ENCODE measurements at regions not wholly inside any gene's neighbourhood (a gene's known extent, or its start where the extent isn't known, plus 50 kb on each side); places are given as distances from the start of the nearest gene placed in this dataset.

GRCh38 chr7:42432644-42433043, 195.6 kb upstream of the GLI3 start:
- Histone ChIP-seq H3K9me3 (ENCODE audit: severe bottlenecking) (no peaks in the 10 kb centered on the region), H3K4me1 (ENCODE audit: insufficient read depth, poor library complexity, severe bottlenecking) (no peaks in the 10 kb centered on the region), H3K27me3 (ENCODE audit: insufficient read depth, poor library complexity, severe bottlenecking) (no peaks in the 10 kb centered on the region), H3K36me3 (ENCODE audit: low read depth) (no peaks in the 10 kb centered on the region), H3K4me3 (ENCODE audit: severe bottlenecking) (no peak overlapping the region), H3K27ac (ENCODE audit: poor library complexity, severe bottlenecking) (no peak overlapping the region)
- no peak for ATAC-seq (ENCODE audit: low read depth)
- no peak for DNase-seq (ENCODE audit: low spot score)
- no peak for TF ChIP-seq CTCF (IDR thresholded peaks at IDR 0.05; ENCODE audit: poor library complexity, severe bottlenecking)

GRCh38 chr7:42431873-42432272, 194.9 kb upstream of the GLI3 start:
- no peak overlapping the region for H3K4me3 ChIP-seq (ENCODE audit: severe bottlenecking)
- H3K27me3 ChIP-seq (ENCODE audit: insufficient read depth, poor library complexity, severe bottlenecking): no peaks in the 10 kb centered on the region
- ATAC-seq (ENCODE audit: low read depth): no peak
- no peaks in the 10 kb centered on the region for H3K9me3 ChIP-seq (ENCODE audit: severe bottlenecking)
- no peak overlapping the region for H3K27ac ChIP-seq (ENCODE audit: poor library complexity, severe bottlenecking)
- no peaks in the 10 kb centered on the region for H3K4me1 ChIP-seq (ENCODE audit: insufficient read depth, poor library complexity, severe bottlenecking)
- no peak for DNase-seq (ENCODE audit: low spot score)
- no peaks in the 10 kb centered on the region for H3K36me3 ChIP-seq (ENCODE audit: low read depth)
- no peak for TF ChIP-seq CTCF (IDR thresholded peaks at IDR 0.05; ENCODE audit: poor library complexity, severe bottlenecking)

GRCh38 chr7:42429339-42429738, 192.3 kb upstream of the GLI3 start:
- no peak for ATAC-seq (ENCODE audit: low read depth)
- Histone ChIP-seq H3K27me3 (ENCODE audit: insufficient read depth, poor library complexity, severe bottlenecking) (no peaks in the 10 kb centered on the region), H3K36me3 (ENCODE audit: low read depth) (no peaks in the 10 kb centered on the region), H3K4me3 (ENCODE audit: severe bottlenecking) (no peak overlapping the region), H3K27ac (ENCODE audit: poor library complexity, severe bottlenecking) (no peak overlapping the region), H3K9me3 (ENCODE audit: severe bottlenecking) (no peaks in the 10 kb centered on the region), H3K4me1 (ENCODE audit: insufficient read depth, poor library complexity, severe bottlenecking) (no peaks in the 10 kb centered on the region)
- no peak for DNase-seq (ENCODE audit: low spot score)
- TF ChIP-seq CTCF (IDR thresholded peaks at IDR 0.05; ENCODE audit: poor library complexity, severe bottlenecking): no peak

- Histone ChIP-seq H3K4me3 (ENCODE audit: severe bottlenecking) (no peak overlapping the region), H3K36me3 (ENCODE audit: low read depth) (no peaks in the 10 kb centered on the region), H3K27me3 (ENCODE audit: insufficient read depth, poor library complexity, severe bottlenecking) (no peaks in the 10 kb centered on the region), H3K27ac (ENCODE audit: poor library complexity, severe bottlenecking) (no peak overlapping the region), H3K9me3 (ENCODE audit: severe bottlenecking) (no peaks in the 10 kb centered on the region), H3K4me1 (ENCODE audit: insufficient read depth, poor library complexity, severe bottlenecking) (no peaks in the 10 kb centered on the region)
- ATAC-seq (ENCODE audit: low read depth) (no peak), DNase-seq (ENCODE audit: low spot score) (no peak)
- TF ChIP-seq CTCF (IDR thresholded peaks at IDR 0.05; ENCODE audit: poor library complexity, severe bottlenecking): no peak
Measured at GRCh38 chr7:42426163-42426562, 189.2 kb upstream of the GLI3 start.

GRCh38 chr7:42414941-42415505, 178.0 kb upstream of the GLI3 start:
- peak; percentile 45 for ATAC-seq (ENCODE audit: low read depth)
- Histone ChIP-seq H3K27me3 (ENCODE audit: insufficient read depth, poor library complexity, severe bottlenecking) (no peaks in the 10 kb centered on the region), H3K9me3 (ENCODE audit: severe bottlenecking) (no peaks in the 10 kb centered on the region), H3K4me1 (ENCODE audit: insufficient read depth, poor library complexity, severe bottlenecking) (peaks cover 12% of the 10 kb centered on the region), H3K4me3 (ENCODE audit: severe bottlenecking) (no peak overlapping the region), H3K27ac (ENCODE audit: poor library complexity, severe bottlenecking) (no peak overlapping the region), H3K36me3 (ENCODE audit: low read depth) (no peaks in the 10 kb centered on the region)
- DNase-seq (ENCODE audit: low spot score): no peak
- no peak for TF ChIP-seq CTCF (IDR thresholded peaks at IDR 0.05; ENCODE audit: poor library complexity, severe bottlenecking)

All from RWPE2 (cell line).